PC-3 (cell line): ENCODE measurements at regions not wholly inside any gene's neighbourhood (a gene's known extent, or its start where the extent isn't known, plus 50 kb on each side); places are given as distances from the start of the nearest gene placed in this dataset.

ENCODE experiments used
- ATAC-seq: fragments of 200-7000 bp; cut with Tn5 transposase; 2 replicates; pipeline ENCODE4 v1.9.1; 2020; ENCODE audit warnings: mild to moderate bottlenecking, moderate library complexity
- BruUV-seq: library from RNA; stranded (reverse); fragments of 400-500 nt; replicated peaks from 2 replicates; lab custom pipeline; 2021; lab: Mats Ljungman, UMichigan
- CTCF ChIA-PET: fragments of 300-600 bp; sonication (Branson Sonifier 250); formaldehyde crosslinking; loops from one replicate; lab custom pipeline; 2022; ENCODE audit warnings: antibody characterized with exemption; lab: Charles Lee
- POLR2A ChIA-PET: fragments of 300-600 bp; sonication (Branson Sonifier 250); formaldehyde crosslinking; loops from one replicate; lab custom pipeline; 2022; ENCODE audit warnings: antibody characterized with exemption; ENCODE audit not compliant: unreplicated experiment; lab: Charles Lee
- DNase-seq: peaks from one replicate; pipeline ENCODE4 v3.0.0-alpha.2; 2015
- H2AFZ ChIP-seq: fragments of 300-600 bp; sonication (generic); 2 replicates; pipeline ENCODE4 v1.6.0; 2016; ENCODE audit warnings: antibody characterized with exemption, low read length
- H3F3A ChIP-seq: fragments of 300-600 bp; sonication (generic); one replicate; pipeline ENCODE4 v1.6.0; 2017; ENCODE audit warnings: antibody characterized with exemption, low read length, control low read depth, mild to moderate bottlenecking; ENCODE audit not compliant: unreplicated experiment
- H3K27ac ChIP-seq: fragments of 300-600 bp; sonication (generic); 2 replicates; pipeline ENCODE4 v1.5.1; 2016; ENCODE audit warnings: mild to moderate bottlenecking, low read length
- H3K27me3 ChIP-seq: fragments of 300-600 bp; sonication (generic); 2 replicates; pipeline ENCODE4 v1.6.1; 2016; ENCODE audit warnings: low read length, mixed read lengths
- H3K36me3 ChIP-seq: fragments of 300-600 bp; sonication (generic); 2 replicates; pipeline ENCODE4 v1.6.1; 2016; ENCODE audit warnings: low read depth, mixed run types, low read length, mixed read lengths
- H3K4me1 ChIP-seq: fragments of 300-600 bp; sonication (generic); 2 replicates; pipeline ENCODE4 v1.5.1; 2016; ENCODE audit warnings: low read length; ENCODE audit not compliant: insufficient read depth
- H3K4me2 ChIP-seq: fragments of 300-600 bp; sonication (generic); 2 replicates; pipeline ENCODE4 v1.6.0; 2016; ENCODE audit warnings: low read length
- H3K4me3 ChIP-seq: fragments of 300-600 bp; sonication (generic); 2 replicates; pipeline ENCODE4 v1.5.1; 2016; ENCODE audit warnings: mild to moderate bottlenecking, low read length, mixed read lengths
- H3K79me2 ChIP-seq: fragments of 300-600 bp; sonication (generic); 2 replicates; pipeline ENCODE4 v1.6.1; 2017; ENCODE audit warnings: low read length, mixed read lengths
- H3K9ac ChIP-seq: fragments of 300-600 bp; sonication (generic); 2 replicates; pipeline ENCODE4 v1.6.0; 2016; ENCODE audit warnings: mild to moderate bottlenecking, low read length
- H3K9me2 ChIP-seq: fragments of 300-600 bp; sonication (generic); replicated peaks from 2 replicates; pipeline ENCODE4 v1.6.1; 2016; ENCODE audit warnings: mixed run types, low read length, mixed read lengths
- H3K9me3 ChIP-seq: fragments of 300-600 bp; sonication (generic); 2 replicates; pipeline ENCODE4 v1.6.1; 2016; ENCODE audit warnings: low read length, mixed read lengths
- H4K20me1 ChIP-seq: fragments of 300-600 bp; sonication (generic); 2 replicates; pipeline ENCODE4 v1.6.1; 2016; ENCODE audit warnings: low read length, mixed read lengths
- CTCF ChIP-seq: fragments of 300-600 bp; sonication (generic); conservative IDR thresholded peaks from 2 replicates; pipeline ENCODE4 v1.5.1; 2017; ENCODE audit warnings: antibody characterized with exemption, low read depth, mild to moderate bottlenecking, low read length
- EZH2 ChIP-seq: fragments of 300-600 bp; sonication (generic); IDR thresholded peaks from one replicate; pipeline ENCODE4 v1.6.1; 2017; ENCODE audit warnings: antibody characterized with exemption, mild to moderate bottlenecking, low read length; ENCODE audit not compliant: unreplicated experiment
- EZH2phosphoT487 ChIP-seq: fragments of 300-600 bp; sonication (generic); IDR thresholded peaks from 2 replicates; pipeline ENCODE4 v1.6.1; 2018; ENCODE audit warnings: mild to moderate bottlenecking, antibody characterized with exemption, low read length, borderline replicate concordance
- intact Hi-C: fragments of 100-400 bp; cut with micrococcal nuclease; formaldehyde crosslinking; loops from 2 replicates; pipeline ENCODE4 v1.9.0; 2023

GRCh38 chr2:23107327-23107941, 277.5 kb upstream of the KLHL29 start:
- BruUV-seq: no TSS peak
- H3K27me3 ChIP-seq: no peaks in the 10 kb centered on the region
- TF ChIP-seq EZH2 (no peak), CTCF (no peak), EZH2phosphoT487 (no peak)
- no peaks in the 10 kb centered on the region for H3K9me2 ChIP-seq
- DNase-seq: no peak
- no peaks in the 10 kb centered on the region for H3F3A ChIP-seq
- ChIA-PET CTCF (no interaction called here), POLR2A (no interaction called here)
- no peak overlapping the region for H3K27ac ChIP-seq
- H3K4me1 ChIP-seq: no peaks in the 10 kb centered on the region
- no peaks in the 10 kb centered on the region for H3K79me2 ChIP-seq
- H4K20me1 ChIP-seq: no peaks in the 10 kb centered on the region
- no peaks in the 10 kb centered on the region for H3K9me3 ChIP-seq
- H3K9ac ChIP-seq: no peak overlapping the region
- H2AFZ ChIP-seq: no peak overlapping the region
- no peak overlapping the region for H3K4me2 ChIP-seq
- no peak for ATAC-seq
- intact Hi-C loops: no loop called here
- H3K4me3 ChIP-seq: no peak overlapping the region
- H3K36me3 ChIP-seq: no peaks in the 10 kb centered on the region

DNA sequence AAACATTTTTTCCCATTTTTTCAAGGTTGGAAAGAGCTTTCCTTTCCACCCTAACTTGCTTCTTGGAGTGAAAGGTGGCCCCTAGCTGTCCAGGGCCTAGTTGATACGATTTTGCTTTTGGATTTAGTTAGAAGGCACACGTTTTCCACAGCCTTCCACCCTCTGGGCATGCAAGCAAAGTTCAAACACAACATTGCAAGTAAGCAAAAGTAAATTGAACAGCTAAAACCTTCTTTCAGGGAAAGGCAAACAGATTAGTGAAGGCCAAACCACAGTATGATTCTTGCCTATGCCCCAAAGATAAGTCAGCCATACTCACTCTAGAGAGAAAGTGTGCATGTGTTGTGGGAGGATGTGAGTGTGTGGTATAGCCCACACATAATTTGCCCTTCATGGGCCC, 273.7 kb upstream of the KLHL29 start:
- ATAC-seq: no peak
- ChIA-PET POLR2A (no interaction called here), CTCF (no interaction called here)
- Histone ChIP-seq H3K9me3 (no peaks in the 10 kb centered on the region; the same call in 1 of the 2 replicates), H3K4me1 (no peaks in the 10 kb centered on the region), H3K9me2 (no peaks in the 10 kb centered on the region), H3K4me2 (no peak overlapping the region), H4K20me1 (no peaks in the 10 kb centered on the region), H3K36me3 (no peaks in the 10 kb centered on the region), H3K79me2 (no peaks in the 10 kb centered on the region), H3K4me3 (no peak overlapping the region), H3K27me3 (no peaks in the 10 kb centered on the region), H3K9ac (no peak overlapping the region), H3F3A (no peaks in the 10 kb centered on the region), H2AFZ (no peak overlapping the region), H3K27ac (no peak overlapping the region)
- DNase-seq: no peak
- intact Hi-C loops: no loop called here
- no TSS peak for BruUV-seq
- TF ChIP-seq CTCF (no peak), EZH2phosphoT487 (no peak), EZH2 (no peak)

- POLR2A ChIA-PET: no interaction called here
- H2AFZ ChIP-seq: no peak overlapping the region
- H3K27ac ChIP-seq: no peak overlapping the region
- ATAC-seq: no peak
- H4K20me1 ChIP-seq: no peaks in the 10 kb centered on the region
- no peaks in the 10 kb centered on the region for H3K9me2 ChIP-seq
- H3K27me3 ChIP-seq: no peaks in the 10 kb centered on the region
- no peaks in the 10 kb centered on the region for H3K36me3 ChIP-seq
- no TSS peak for BruUV-seq
- no peak for DNase-seq
- no peaks in the 10 kb centered on the region for H3F3A ChIP-seq
- no peak for TF ChIP-seq EZH2phosphoT487
- no peak for TF ChIP-seq CTCF
- no peak for TF ChIP-seq EZH2
- H3K4me2 ChIP-seq: no peak overlapping the region
- no peaks in the 10 kb centered on the region for H3K79me2 ChIP-seq
- no peak overlapping the region for H3K9ac ChIP-seq
- no peaks in the 10 kb centered on the region for H3K4me1 ChIP-seq
- intact Hi-C loops: no loop called here
- CTCF ChIA-PET: no interaction called here
- no peaks in the 10 kb centered on the region; the same call in 1 of the 2 replicates for H3K9me3 ChIP-seq
- no peak overlapping the region for H3K4me3 ChIP-seq
These were observed 272.5 kb upstream of the KLHL29 start for GRCh38 chr2:23112517-23112916.
